Testis (tissue), 2 donors: ENCODE measurements at regions not wholly inside any gene's neighbourhood (a gene's known extent, or its start where the extent isn't known, plus 50 kb on each side); places are given as distances from the start of the nearest gene placed in this dataset.

Experiments
- CTCF ChIP-seq, 3 experiments: fragments of 450-650 bp in 2 of 3; fragments of 200-600 bp in 1 of 3; sonication (generic) in 1 of 3; IDR thresholded peaks; one replicate each; pipeline ENCODE4 v1.5.1; 2016 to 2019; ENCODE audit warnings: antibody characterized with exemption in 3 of 3, mild to moderate bottlenecking in 2 of 3, moderate library complexity in 1 of 3
- POLR2A ChIP-seq: fragments of 450-650 bp; IDR thresholded peaks from one replicate; pipeline ENCODE4 v1.6.1; 2017; ENCODE audit warnings: antibody characterized with exemption, mild to moderate bottlenecking, moderate library complexity

- TF ChIP-seq CTCF (IDR thresholded peaks at IDR 0.05) (no peak), POLR2A (no peak)
Measured at GRCh38 chr14:104387022-104388010, 192.2 kb upstream of the C14orf180 start.
